HepG2 (cell line): ENCODE measurements at regions not wholly inside any gene's neighbourhood (a gene's known extent, or its start where the extent isn't known, plus 50 kb on each side); places are given as distances from the start of the nearest gene placed in this dataset.

ENCODE experiments used
- ATAC-seq: fragments of 200-7000 bp; cut with Tn5 transposase; 3 replicates; pipeline ENCODE4 v1.9.1; 2020; ENCODE audit warnings: mild to moderate bottlenecking, moderate library complexity
- BruUV-seq: library from RNA; stranded (reverse); fragments of 400-500 nt; replicated peaks from 2 replicates; lab custom pipeline; 2021; lab: Mats Ljungman, UMichigan
- CTCF ChIA-PET: fragments of 300-600 bp; formaldehyde crosslinking; extraction: SDS; loops from one replicate; lab custom pipeline; 2021; ENCODE audit warnings: low total read pairs, inconsistent platforms, low intra/inter-chr PET ratio; lab: Yijun Ruan, JAX
- POLR2A ChIA-PET: fragments of 350-600 bp; sonication (Branson Sonifier 250); formaldehyde crosslinking; loops from one replicate; lab custom pipeline; 2020; ENCODE audit warnings: antibody characterized with exemption, inconsistent platforms; lab: Yijun Ruan, JAX
- DNase-seq: peaks from one replicate; pipeline ENCODE4 v3.0.0-alpha.2; 2015; ENCODE audit warnings: low spot score
- FAIRE-seq: peaks from 3 replicates; lab custom pipeline; 2011; peaks lifted over from hg19 to GRCh38; lab: Jason Lieb, UNC
- H2AFZ ChIP-seq: one replicate; pipeline ENCODE4 v1.6.1; 2011; ENCODE audit warnings: low read length, inconsistent platforms
- H3K27ac ChIP-seq: fragments of 300-600 bp; 3 replicates; pipeline ENCODE4 v1.8.0; 2011; ENCODE audit warnings: mixed run types, mild to moderate bottlenecking, mixed read lengths, low read length, inconsistent platforms; ENCODE audit not compliant: insufficient read depth; ENCODE audit errors: extremely low read length
- H3K27me3 ChIP-seq, 2 experiments: fragments of 200-600 bp in 1 of 2; 2 replicates in 1 of 2; 3 replicates in 1 of 2; pipeline versions ENCODE4 v1.6.0 to v1.8.0; 2011; ENCODE audit warnings: low read length in 2 of 2, mild to moderate bottlenecking in 2 of 2, moderate library complexity in 2 of 2, inconsistent platforms in 1 of 2; ENCODE audit not compliant: insufficient read depth in 2 of 2, control insufficient read depth in 1 of 2
- H3K36me3 ChIP-seq, 2 experiments: fragments of 200-600 bp in 1 of 2; replicated peaks in 1 of 2; 2 replicates in 1 of 2; 3 replicates in 1 of 2; pipeline versions ENCODE4 v1.5.1 to v1.8.0; 2011; ENCODE audit warnings: low read length in 2 of 2, inconsistent platforms in 1 of 2; ENCODE audit not compliant: insufficient read depth in 2 of 2, control insufficient read depth in 1 of 2
- H3K4me1 ChIP-seq: 2 replicates; pipeline ENCODE4 v1.5.1; 2012; ENCODE audit warnings: low read length, inconsistent platforms; ENCODE audit not compliant: insufficient read depth
- H3K4me2 ChIP-seq: 2 replicates; pipeline ENCODE4 v1.6.0; 2011; ENCODE audit warnings: low read depth, low read length, inconsistent platforms
- H3K4me3 ChIP-seq, 3 experiments: fragments of 200-600 bp in 1 of 3; sonication (generic), shearing (Covaris generic) in 1 of 3; replicated peaks in 1 of 3; 2 replicates each; pipeline ENCODE4 v1.5.1; 2011 to 2016; ENCODE audit warnings: low read length in 3 of 3, inconsistent platforms in 2 of 3, low read depth in 2 of 3, mild to moderate bottlenecking in 2 of 3, control low read depth in 1 of 3, mixed read lengths in 1 of 3; ENCODE audit not compliant: insufficient read depth in 1 of 3
- H3K79me2 ChIP-seq: one replicate; pipeline ENCODE4 v1.6.1; 2011; ENCODE audit warnings: low read length, inconsistent platforms; ENCODE audit not compliant: insufficient read depth
- H3K9ac ChIP-seq: 2 replicates; pipeline ENCODE4 v1.6.0; 2011; ENCODE audit warnings: mild to moderate bottlenecking, low read depth, low read length, inconsistent platforms; ENCODE audit not compliant: insufficient read depth
- H3K9me3 ChIP-seq: 2 replicates; pipeline ENCODE4 v1.5.1; 2012; ENCODE audit warnings: mild to moderate bottlenecking, low read length
- H4K20me1 ChIP-seq: 2 replicates; pipeline ENCODE4 v1.6.0; 2011; ENCODE audit warnings: inconsistent platforms, mild to moderate bottlenecking, low read length, moderate library complexity; ENCODE audit not compliant: insufficient read depth
- AGO1 ChIP-seq: fragments of 200-400 bp; formaldehyde crosslinking; IDR thresholded peaks from 2 replicates; pipeline ENCODE4 v1.6.1; 2017; ENCODE audit warnings: mild to moderate bottlenecking, low read depth, low read length, moderate library complexity; ENCODE audit not compliant: poor library complexity, severe bottlenecking
- GPBP1L1 ChIP-seq: sonication (generic); formaldehyde crosslinking; IDR thresholded peaks from 2 replicates; pipeline ENCODE4 v1.5.0; 2020; ENCODE audit warnings: mild to moderate bottlenecking, missing genetic modification reagents
- SMAD1 ChIP-seq: sonication (generic); formaldehyde crosslinking; IDR thresholded peaks from 2 replicates; pipeline ENCODE4 v1.4.0; 2020; ENCODE audit warnings: missing genetic modification reagents, low read depth, mild to moderate bottlenecking, borderline replicate concordance
- ZKSCAN5 ChIP-seq: sonication (generic); formaldehyde crosslinking; IDR thresholded peaks from 2 replicates; pipeline ENCODE4 v1.5.1; 2020; ENCODE audit warnings: mild to moderate bottlenecking, missing genetic modification reagents
- ZNF121 ChIP-seq: sonication (generic); formaldehyde crosslinking; IDR thresholded peaks from 2 replicates; pipeline ENCODE4 v1.5.0; 2020; ENCODE audit warnings: mild to moderate bottlenecking, missing genetic modification reagents
- ZNF652 ChIP-seq: IDR thresholded peaks from 2 replicates; pipeline ENCODE4 v1.6.1; 2016; ENCODE audit warnings: low read depth, borderline replicate concordance
- ZNF660 ChIP-seq: sonication (generic); formaldehyde crosslinking; IDR thresholded peaks from 2 replicates; pipeline ENCODE4 v1.5.1; 2020; ENCODE audit warnings: mild to moderate bottlenecking, low read depth, missing genetic modification reagents, borderline replicate concordance
- ZNF724P ChIP-seq: sonication (generic); formaldehyde crosslinking; IDR thresholded peaks from 2 replicates; pipeline ENCODE4 v1.8.0; 2022; ENCODE audit warnings: missing genetic modification reagents, borderline replicate concordance
- WGBS: methylation state at CpG from one replicate; pipeline ENCODE4 v1.1.6; 2017; ENCODE audit warnings: low lambda C conversion rate; 5-methylcytosine and 5-hydroxymethylcytosine counted together
- in situ Hi-C: cut with HindIII; loops from 2 replicates; pipeline ENCODE4 v1.10.0; 2017; ENCODE audit warnings: low pct_unique_long_range_greater_than_20kb; ENCODE audit not compliant: extremely low pct_ligation_motif_present
- intact Hi-C: fragments of 100-400 bp; cut with micrococcal nuclease; formaldehyde crosslinking; loops from one replicate; pipeline ENCODE4 v1.10.0; 2022; ENCODE audit not compliant: unreplicated experiment

- Histone ChIP-seq H3K27me3 (no peaks in the 10 kb centered on the region), H4K20me1 (no peaks in the 10 kb centered on the region)
- intact Hi-C loops: no loop called here
- TF ChIP-seq ZNF660 (CRISPR knock-in tag) (no peak), ZNF724P (CRISPR knock-in tag) (no peak), ZKSCAN5 (CRISPR knock-in tag) (no peak), AGO1 (no peak), GPBP1L1 (CRISPR knock-in tag) (no peak), SMAD1 (CRISPR knock-in tag) (no peak), ZNF121 (CRISPR knock-in tag) (no peak), ZNF652 (CRISPR knock-in tag) (no peak)
- TF ChIP-seq, all 625 proteins: peak for 0
- in situ Hi-C loops: no loop called here
- DNase-seq (no peak), FAIRE-seq (no peak), ATAC-seq (no peak)
- H3K9ac ChIP-seq: no peak overlapping the region
- POLR2A ChIA-PET: no interaction called here
- no peak overlapping the region for H3K4me3 ChIP-seq
- H3K27ac ChIP-seq: no peak overlapping the region
- 50% methylated on average over 1 of the region's 1 CpG for WGBS
- no peaks in the 10 kb centered on the region for H3K36me3 ChIP-seq
- no peaks in the 10 kb centered on the region for H3K79me2 ChIP-seq
- no peak overlapping the region for H2AFZ ChIP-seq
- no peak overlapping the region for H3K4me2 ChIP-seq
- no peaks in the 10 kb centered on the region for H3K9me3 ChIP-seq
- no TSS peak for BruUV-seq
- no peaks in the 10 kb centered on the region for H3K4me1 ChIP-seq
- CTCF ChIA-PET: no interaction called here
These were observed 411.6 kb downstream of the STIM2 start for GRCh38 chr4:27272217-27272616.
